ENCODE measurements at regions not wholly inside any gene's neighbourhood (a gene's known extent, or its start where the extent isn't known, plus 50 kb on each side); places are given as distances from the start of the nearest gene placed in this dataset.

- CTCF ChIA-PET = interaction anchor here (0.6 kb wide), 1 partner anchor 1953 kb away, joined by 3 read pairs; no protein-coding TSS in a partner anchor
- ATAC-seq = no peak
Observed at GRCh38 chr7:40979296-40979695, 723.6 kb downstream of the INHBA start.

More at GRCh38 chr7:40979296-40979695, 723.6 kb downstream of the INHBA start:
- FAIRE-seq = no peak
- Histone ChIP-seq H3K4me3 (no peak overlapping the region), H3K27ac (no peak overlapping the region), H3K9me3 (no peaks in the 10 kb centered on the region), H3K4me1 (no peaks in the 10 kb centered on the region), H3K4me2 (no peak overlapping the region)
- WGBS (ENCODE audit: missing lambda C conversion rate) = 13% methylated on average over 6 of the region's 6 CpGs
- TF ChIP-seq NPAS2 (CRISPR knock-in tag; IDR thresholded peaks at IDR 0.05; ENCODE audit: borderline replicate concordance) = no peak
- TF ChIP-seq, protein P1, sequence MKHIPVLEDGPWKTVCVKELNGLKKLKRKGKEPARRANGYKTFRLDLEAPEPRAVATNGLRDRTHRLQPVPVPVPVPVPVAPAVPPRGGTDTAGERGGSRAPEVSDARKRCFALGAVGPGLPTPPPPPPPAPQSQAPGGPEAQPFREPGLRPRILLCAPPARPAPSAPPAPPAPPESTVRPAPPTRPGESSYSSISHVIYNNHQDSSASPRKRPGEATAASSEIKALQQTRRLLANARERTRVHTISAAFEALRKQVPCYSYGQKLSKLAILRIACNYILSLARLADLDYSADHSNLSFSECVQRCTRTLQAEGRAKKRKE (CRISPR knock-in tag; IDR thresholded peaks at IDR 0.05; ENCODE audit: low read depth) = no peak
- TF ChIP-seq, protein P2, sequence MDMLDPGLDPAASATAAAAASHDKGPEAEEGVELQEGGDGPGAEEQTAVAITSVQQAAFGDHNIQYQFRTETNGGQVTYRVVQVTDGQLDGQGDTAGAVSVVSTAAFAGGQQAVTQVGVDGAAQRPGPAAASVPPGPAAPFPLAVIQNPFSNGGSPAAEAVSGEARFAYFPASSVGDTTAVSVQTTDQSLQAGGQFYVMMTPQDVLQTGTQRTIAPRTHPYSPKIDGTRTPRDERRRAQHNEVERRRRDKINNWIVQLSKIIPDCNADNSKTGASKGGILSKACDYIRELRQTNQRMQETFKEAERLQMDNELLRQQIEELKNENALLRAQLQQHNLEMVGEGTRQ (IDR thresholded peaks at IDR 0.05) = no peak
- no peak for TF ChIP-seq RFX5 (IDR thresholded peaks at IDR 0.05)
- TF ChIP-seq KDM1A (IDR thresholded peaks at IDR 0.05; ENCODE audit: low read depth) = no peak
- TF ChIP-seq HEYL (CRISPR knock-in tag; IDR thresholded peaks at IDR 0.05) = no peak
- TF ChIP-seq CTCF (IDR thresholded peaks at IDR 0.05) = no peak
- TF ChIP-seq, protein P3, sequence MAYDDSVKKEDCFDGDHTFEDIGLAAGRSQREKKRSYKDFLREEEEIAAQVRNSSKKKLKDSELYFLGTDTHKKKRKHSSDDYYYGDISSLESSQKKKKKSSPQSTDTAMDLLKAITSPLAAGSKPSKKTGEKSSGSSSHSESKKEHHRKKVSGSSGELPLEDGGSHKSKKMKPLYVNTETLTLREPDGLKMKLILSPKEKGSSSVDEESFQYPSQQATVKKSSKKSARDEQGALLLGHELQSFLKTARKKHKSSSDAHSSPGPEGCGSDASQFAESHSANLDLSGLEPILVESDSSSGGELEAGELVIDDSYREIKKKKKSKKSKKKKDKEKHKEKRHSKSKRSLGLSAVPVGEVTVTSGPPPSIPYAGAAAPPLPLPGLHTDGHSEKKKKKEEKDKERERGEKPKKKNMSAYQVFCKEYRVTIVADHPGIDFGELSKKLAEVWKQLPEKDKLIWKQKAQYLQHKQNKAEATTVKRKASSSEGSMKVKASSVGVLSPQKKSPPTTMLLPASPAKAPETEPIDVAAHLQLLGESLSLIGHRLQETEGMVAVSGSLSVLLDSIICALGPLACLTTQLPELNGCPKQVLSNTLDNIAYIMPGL (CRISPR knock-in tag; IDR thresholded peaks at IDR 0.05; ENCODE audit: borderline replicate concordance) = no peak
- TF ChIP-seq, protein P4, sequence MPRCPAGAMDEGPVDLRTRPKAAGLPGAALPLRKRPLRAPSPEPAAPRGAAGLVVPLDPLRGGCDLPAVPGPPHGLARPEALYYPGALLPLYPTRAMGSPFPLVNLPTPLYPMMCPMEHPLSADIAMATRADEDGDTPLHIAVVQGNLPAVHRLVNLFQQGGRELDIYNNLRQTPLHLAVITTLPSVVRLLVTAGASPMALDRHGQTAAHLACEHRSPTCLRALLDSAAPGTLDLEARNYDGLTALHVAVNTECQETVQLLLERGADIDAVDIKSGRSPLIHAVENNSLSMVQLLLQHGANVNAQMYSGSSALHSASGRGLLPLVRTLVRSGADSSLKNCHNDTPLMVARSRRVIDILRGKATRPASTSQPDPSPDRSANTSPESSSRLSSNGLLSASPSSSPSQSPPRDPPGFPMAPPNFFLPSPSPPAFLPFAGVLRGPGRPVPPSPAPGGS (IDR thresholded peaks at IDR 0.05) = no peak
- TF ChIP-seq CEBPB (IDR thresholded peaks at IDR 0.05) = no peak
- no peak for TF ChIP-seq MAFK (IDR thresholded peaks at IDR 0.05; ENCODE audit: partially characterized antibody)
- no peak for TF ChIP-seq RARB (CRISPR knock-in tag; IDR thresholded peaks at IDR 0.05)
- TF ChIP-seq, protein P5, sequence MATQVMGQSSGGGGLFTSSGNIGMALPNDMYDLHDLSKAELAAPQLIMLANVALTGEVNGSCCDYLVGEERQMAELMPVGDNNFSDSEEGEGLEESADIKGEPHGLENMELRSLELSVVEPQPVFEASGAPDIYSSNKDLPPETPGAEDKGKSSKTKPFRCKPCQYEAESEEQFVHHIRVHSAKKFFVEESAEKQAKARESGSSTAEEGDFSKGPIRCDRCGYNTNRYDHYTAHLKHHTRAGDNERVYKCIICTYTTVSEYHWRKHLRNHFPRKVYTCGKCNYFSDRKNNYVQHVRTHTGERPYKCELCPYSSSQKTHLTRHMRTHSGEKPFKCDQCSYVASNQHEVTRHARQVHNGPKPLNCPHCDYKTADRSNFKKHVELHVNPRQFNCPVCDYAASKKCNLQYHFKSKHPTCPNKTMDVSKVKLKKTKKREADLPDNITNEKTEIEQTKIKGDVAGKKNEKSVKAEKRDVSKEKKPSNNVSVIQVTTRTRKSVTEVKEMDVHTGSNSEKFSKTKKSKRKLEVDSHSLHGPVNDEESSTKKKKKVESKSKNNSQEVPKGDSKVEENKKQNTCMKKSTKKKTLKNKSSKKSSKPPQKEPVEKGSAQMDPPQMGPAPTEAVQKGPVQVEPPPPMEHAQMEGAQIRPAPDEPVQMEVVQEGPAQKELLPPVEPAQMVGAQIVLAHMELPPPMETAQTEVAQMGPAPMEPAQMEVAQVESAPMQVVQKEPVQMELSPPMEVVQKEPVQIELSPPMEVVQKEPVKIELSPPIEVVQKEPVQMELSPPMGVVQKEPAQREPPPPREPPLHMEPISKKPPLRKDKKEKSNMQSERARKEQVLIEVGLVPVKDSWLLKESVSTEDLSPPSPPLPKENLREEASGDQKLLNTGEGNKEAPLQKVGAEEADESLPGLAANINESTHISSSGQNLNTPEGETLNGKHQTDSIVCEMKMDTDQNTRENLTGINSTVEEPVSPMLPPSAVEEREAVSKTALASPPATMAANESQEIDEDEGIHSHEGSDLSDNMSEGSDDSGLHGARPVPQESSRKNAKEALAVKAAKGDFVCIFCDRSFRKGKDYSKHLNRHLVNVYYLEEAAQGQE (IDR thresholded peaks at IDR 0.05) = no peak
- no peak for TF ChIP-seq ZFP36 (IDR thresholded peaks at IDR 0.05; ENCODE audit: borderline replicate concordance, partially characterized antibody)
- POLR2A ChIA-PET = no interaction called here
- no peak for DNase-seq (ENCODE audit: low read depth in 1 of 2, low spot score in 1 of 2)

Data from A549 (cell line).